ENCODE measurements at regions not wholly inside any gene's neighbourhood (a gene's known extent, or its start where the extent isn't known, plus 50 kb on each side); places are given as distances from the start of the nearest gene placed in this dataset.
"Not testable (repeated sequence)": the region's sequence is repeated elsewhere in the genome, so short reads cannot be mapped to it uniquely, and the experiment has no call there.

- Histone ChIP-seq H3K36me3 (ENCODE audit: insufficient read depth) (no peaks in the 10 kb centered on the region), H3K9ac (no peak overlapping the region), H3K4me3 (IDR thresholded peaks at IDR 0.05; ENCODE audit: insufficient read depth, low read depth, low read length) (no peak overlapping the region), H3K27ac (no peak overlapping the region), H3K27me3 (ENCODE audit: insufficient read depth, low read depth) (no peaks in the 10 kb centered on the region), H2AFZ (ENCODE audit: low read depth) (no peak overlapping the region), H3K79me2 (ENCODE audit: insufficient read depth, low read depth) (no peaks in the 10 kb centered on the region), H4K20me1 (ENCODE audit: insufficient read depth) (no peaks in the 10 kb centered on the region), H3K4me1 (ENCODE audit: low read depth, poor library complexity, severe bottlenecking) (peaks cover 3% of the 10 kb centered on the region), H3K4me2 (no peak overlapping the region)
- TF ChIP-seq, protein P1, sequence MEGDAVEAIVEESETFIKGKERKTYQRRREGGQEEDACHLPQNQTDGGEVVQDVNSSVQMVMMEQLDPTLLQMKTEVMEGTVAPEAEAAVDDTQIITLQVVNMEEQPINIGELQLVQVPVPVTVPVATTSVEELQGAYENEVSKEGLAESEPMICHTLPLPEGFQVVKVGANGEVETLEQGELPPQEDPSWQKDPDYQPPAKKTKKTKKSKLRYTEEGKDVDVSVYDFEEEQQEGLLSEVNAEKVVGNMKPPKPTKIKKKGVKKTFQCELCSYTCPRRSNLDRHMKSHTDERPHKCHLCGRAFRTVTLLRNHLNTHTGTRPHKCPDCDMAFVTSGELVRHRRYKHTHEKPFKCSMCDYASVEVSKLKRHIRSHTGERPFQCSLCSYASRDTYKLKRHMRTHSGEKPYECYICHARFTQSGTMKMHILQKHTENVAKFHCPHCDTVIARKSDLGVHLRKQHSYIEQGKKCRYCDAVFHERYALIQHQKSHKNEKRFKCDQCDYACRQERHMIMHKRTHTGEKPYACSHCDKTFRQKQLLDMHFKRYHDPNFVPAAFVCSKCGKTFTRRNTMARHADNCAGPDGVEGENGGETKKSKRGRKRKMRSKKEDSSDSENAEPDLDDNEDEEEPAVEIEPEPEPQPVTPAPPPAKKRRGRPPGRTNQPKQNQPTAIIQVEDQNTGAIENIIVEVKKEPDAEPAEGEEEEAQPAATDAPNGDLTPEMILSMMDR (conservative IDR thresholded peaks at IDR 0.05; ENCODE audit: low read depth, low read length): no peak
Measured at GRCh38 chr21:14741256-14741655, 195.1 kb upstream of the SAMSN1 start.

DNA sequence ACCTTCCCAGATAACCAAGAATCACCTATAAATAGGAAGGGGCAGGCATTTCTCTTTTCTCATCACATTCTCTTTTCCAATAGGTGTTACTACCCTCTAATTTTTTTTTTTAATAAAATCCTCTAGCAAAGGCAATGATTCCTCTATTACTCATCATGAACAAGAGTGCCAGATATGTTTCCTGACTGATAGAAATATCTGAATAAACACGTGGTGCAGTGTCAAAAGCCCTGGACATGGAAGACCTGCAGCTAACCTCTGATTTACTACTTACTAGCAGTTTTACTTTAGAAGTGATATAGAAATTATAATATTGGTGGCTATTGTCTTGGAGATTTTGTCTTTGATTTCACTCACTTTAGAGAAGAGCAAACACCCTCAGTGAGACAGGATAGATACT is 194.6 kb upstream of the SAMSN1 start:
- no peak overlapping the region for H3K4me2 ChIP-seq
- H3K36me3 ChIP-seq (ENCODE audit: insufficient read depth): no peaks in the 10 kb centered on the region
- no peaks in the 10 kb centered on the region for H3K27me3 ChIP-seq (ENCODE audit: insufficient read depth, low read depth)
- TF ChIP-seq, protein P1 (conservative IDR thresholded peaks at IDR 0.05; ENCODE audit: low read depth, low read length): no peak
- no peaks in the 10 kb centered on the region for H3K79me2 ChIP-seq (ENCODE audit: insufficient read depth, low read depth)
- H2AFZ ChIP-seq (ENCODE audit: low read depth): no peak overlapping the region
- no peak overlapping the region for H3K27ac ChIP-seq
- H3K4me1 ChIP-seq (ENCODE audit: low read depth, poor library complexity, severe bottlenecking): peaks cover 9% of the 10 kb centered on the region
- no peak overlapping the region for H3K4me3 ChIP-seq (IDR thresholded peaks at IDR 0.05; ENCODE audit: insufficient read depth, low read depth, low read length)
- H3K9ac ChIP-seq: no peak overlapping the region
- no peaks in the 10 kb centered on the region for H4K20me1 ChIP-seq (ENCODE audit: insufficient read depth)

DNA sequence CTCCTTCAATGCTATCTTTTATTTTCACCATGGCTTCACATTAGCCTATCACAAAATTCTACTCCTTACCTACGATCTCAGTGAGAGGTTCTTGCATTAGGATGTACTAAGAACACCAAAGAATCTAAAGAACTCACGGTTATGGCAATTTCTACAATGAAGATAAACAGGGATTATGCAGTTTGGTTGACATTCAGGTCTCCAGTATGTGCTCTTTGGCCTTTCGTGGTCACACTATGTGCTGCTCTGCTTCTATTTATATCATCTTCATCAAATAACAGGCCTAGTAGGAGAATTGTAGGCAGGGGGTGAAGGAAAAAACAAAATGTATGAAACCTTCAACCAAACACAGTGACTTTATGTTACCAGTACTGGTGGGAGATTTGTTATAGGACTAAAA is 194.0 kb upstream of the SAMSN1 start:
- TF ChIP-seq, protein P1 (conservative IDR thresholded peaks at IDR 0.05; ENCODE audit: low read depth, low read length): no peak
- no peak overlapping the region for H3K9ac ChIP-seq
- no peak overlapping the region for H3K4me3 ChIP-seq (IDR thresholded peaks at IDR 0.05; ENCODE audit: insufficient read depth, low read depth, low read length)
- no peaks in the 10 kb centered on the region for H3K79me2 ChIP-seq (ENCODE audit: insufficient read depth, low read depth)
- no peaks in the 10 kb centered on the region for H3K36me3 ChIP-seq (ENCODE audit: insufficient read depth)
- H2AFZ ChIP-seq (ENCODE audit: low read depth): no peak overlapping the region
- no peak overlapping the region for H3K4me2 ChIP-seq
- no peaks in the 10 kb centered on the region for H3K27me3 ChIP-seq (ENCODE audit: insufficient read depth, low read depth)
- no peak overlapping the region for H3K27ac ChIP-seq
- H4K20me1 ChIP-seq (ENCODE audit: insufficient read depth): no peaks in the 10 kb centered on the region
- H3K4me1 ChIP-seq (ENCODE audit: low read depth, poor library complexity, severe bottlenecking): peaks cover 9% of the 10 kb centered on the region

DNA sequence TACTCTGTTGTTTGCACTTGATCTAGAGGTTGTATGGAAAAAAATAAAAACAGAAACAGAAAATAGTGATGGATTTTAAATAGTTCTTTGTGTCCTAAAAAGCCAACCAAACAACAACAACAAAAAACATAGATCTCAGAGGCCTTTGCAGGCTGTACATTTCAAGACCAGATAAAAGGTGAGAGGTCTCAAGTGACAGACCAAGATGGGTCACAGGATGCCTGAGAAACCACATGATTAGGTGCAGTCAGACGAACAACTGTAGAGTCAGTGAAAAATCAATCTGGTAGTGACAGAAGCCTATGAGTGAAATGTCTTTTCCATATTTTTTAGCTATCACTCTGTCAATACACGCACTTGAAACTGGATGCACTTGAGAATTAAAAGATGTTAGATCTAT is 193.5 kb upstream of the SAMSN1 start:
- no peak overlapping the region for H3K9ac ChIP-seq
- no peaks in the 10 kb centered on the region for H3K36me3 ChIP-seq (ENCODE audit: insufficient read depth)
- H3K27ac ChIP-seq: no peak overlapping the region
- H3K27me3 ChIP-seq (ENCODE audit: insufficient read depth, low read depth): no peaks in the 10 kb centered on the region
- H4K20me1 ChIP-seq (ENCODE audit: insufficient read depth): no peaks in the 10 kb centered on the region
- H3K4me3 ChIP-seq (IDR thresholded peaks at IDR 0.05; ENCODE audit: insufficient read depth, low read depth, low read length): no peak overlapping the region
- H3K4me1 ChIP-seq (ENCODE audit: low read depth, poor library complexity, severe bottlenecking): peaks cover 9% of the 10 kb centered on the region
- H3K79me2 ChIP-seq (ENCODE audit: insufficient read depth, low read depth): no peaks in the 10 kb centered on the region
- no peak overlapping the region for H2AFZ ChIP-seq (ENCODE audit: low read depth)
- TF ChIP-seq, protein P1 (conservative IDR thresholded peaks at IDR 0.05; ENCODE audit: low read depth, low read length): no peak
- H3K4me2 ChIP-seq: no peak overlapping the region

GRCh38 chr21:14738576-14738975 is 192.5 kb upstream of the SAMSN1 start:
- H3K27me3 ChIP-seq (ENCODE audit: insufficient read depth, low read depth); H3K27ac ChIP-seq: not testable (repeated sequence)

More at GRCh38 chr21:14738576-14738975, 192.5 kb upstream of the SAMSN1 start:
- H4K20me1 ChIP-seq (ENCODE audit: insufficient read depth); H3K4me1 ChIP-seq (ENCODE audit: low read depth, poor library complexity, severe bottlenecking); H3K79me2 ChIP-seq (ENCODE audit: insufficient read depth, low read depth); H3K4me2 ChIP-seq; H2AFZ ChIP-seq (ENCODE audit: low read depth); H3K4me3 ChIP-seq (IDR thresholded peaks at IDR 0.05; ENCODE audit: insufficient read depth, low read depth, low read length); H3K9ac ChIP-seq; H3K36me3 ChIP-seq (ENCODE audit: insufficient read depth): not testable (repeated sequence)
